IPS-18a (cell line): ENCODE measurements at regions not wholly inside any gene's neighbourhood (a gene's known extent, or its start where the extent isn't known, plus 50 kb on each side); places are given as distances from the start of the nearest gene placed in this dataset.

ENCODE experiments used
- H3K27ac ChIP-seq: one replicate; pipeline ENCODE4 v1.5.1; 2013; ENCODE audit warnings: low read length
- H3K27me3 ChIP-seq: one replicate; pipeline ENCODE4 v1.6.1; 2013; ENCODE audit warnings: mild to moderate bottlenecking, low read length; ENCODE audit not compliant: control insufficient read depth, insufficient read depth
- H3K36me3 ChIP-seq: one replicate; pipeline ENCODE4 v1.6.1; 2013; ENCODE audit warnings: low read depth, low read length; ENCODE audit not compliant: control insufficient read depth
- H3K4me1 ChIP-seq: one replicate; pipeline ENCODE4 v1.6.1; 2013; ENCODE audit warnings: low read depth, low read length; ENCODE audit not compliant: control insufficient read depth
- H3K4me3 ChIP-seq: one replicate; pipeline ENCODE4 v1.5.1; 2013; ENCODE audit warnings: low read length
- H3K9ac ChIP-seq: one replicate; pipeline ENCODE4 v1.6.1; 2013; ENCODE audit warnings: mild to moderate bottlenecking, low read length, moderate library complexity
- H3K9me3 ChIP-seq: one replicate; pipeline ENCODE4 v1.6.1; 2013; ENCODE audit warnings: low read depth, low read length; ENCODE audit not compliant: control insufficient read depth

- Histone ChIP-seq H3K9me3 (no peaks in the 10 kb centered on the region), H3K27ac (no peak overlapping the region), H3K4me3 (no peak overlapping the region), H3K4me1 (peaks cover 9% of the 10 kb centered on the region), H3K36me3 (no peaks in the 10 kb centered on the region), H3K9ac (no peak overlapping the region), H3K27me3 (no peaks in the 10 kb centered on the region)
These were observed 242.4 kb upstream of the GLI3 start for GRCh38 chr7:42479452-42479815.

DNA sequence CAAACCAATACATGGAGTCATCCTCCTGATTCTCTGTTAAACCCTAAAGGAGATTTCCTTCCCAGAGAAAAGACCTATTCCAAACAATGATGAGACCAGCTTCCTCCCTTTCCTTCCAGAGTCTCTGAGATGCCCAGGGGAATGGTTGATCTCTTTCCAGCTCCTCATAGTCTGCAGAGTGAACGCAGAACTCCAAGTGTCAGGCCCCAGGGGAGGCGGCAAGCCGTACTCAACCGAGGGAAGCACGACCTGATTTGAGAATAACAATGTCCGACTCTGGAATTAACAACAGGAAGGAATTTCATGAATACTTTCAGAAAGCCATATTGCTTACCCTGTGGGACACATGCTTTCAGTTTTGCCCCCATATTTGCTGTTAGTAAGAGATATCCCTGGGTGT is 241.7 kb upstream of the GLI3 start:
- Histone ChIP-seq H3K27ac (no peak overlapping the region), H3K9me3 (no peaks in the 10 kb centered on the region), H3K9ac (no peak overlapping the region), H3K4me1 (peaks cover 9% of the 10 kb centered on the region), H3K4me3 (no peak overlapping the region), H3K36me3 (no peaks in the 10 kb centered on the region), H3K27me3 (no peaks in the 10 kb centered on the region)

DNA sequence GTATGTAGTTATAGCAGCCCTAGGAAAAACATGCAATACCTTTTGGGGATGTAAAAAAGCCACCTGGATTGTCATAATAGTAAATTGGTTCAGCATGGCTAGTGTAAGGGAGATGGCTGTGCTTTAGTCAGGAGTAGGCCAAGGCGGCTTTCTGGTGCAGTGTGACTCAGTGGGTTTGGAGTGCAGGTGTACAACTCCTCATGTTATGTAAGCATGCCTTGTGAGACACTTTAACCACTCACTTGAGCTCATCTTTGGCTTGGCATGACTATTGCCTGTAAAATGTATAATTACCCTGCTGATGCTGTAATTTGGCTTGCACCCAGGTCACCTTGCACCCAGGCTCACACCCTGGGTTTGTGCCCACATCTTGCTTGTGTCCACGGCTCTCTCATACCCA is 239.2 kb upstream of the GLI3 start:
- no peak overlapping the region for H3K9ac ChIP-seq
- H3K9me3 ChIP-seq = no peaks in the 10 kb centered on the region
- H3K4me1 ChIP-seq = no peaks in the 10 kb centered on the region
- no peak overlapping the region for H3K4me3 ChIP-seq
- no peaks in the 10 kb centered on the region for H3K27me3 ChIP-seq
- H3K36me3 ChIP-seq = no peaks in the 10 kb centered on the region
- no peak overlapping the region for H3K27ac ChIP-seq

DNA sequence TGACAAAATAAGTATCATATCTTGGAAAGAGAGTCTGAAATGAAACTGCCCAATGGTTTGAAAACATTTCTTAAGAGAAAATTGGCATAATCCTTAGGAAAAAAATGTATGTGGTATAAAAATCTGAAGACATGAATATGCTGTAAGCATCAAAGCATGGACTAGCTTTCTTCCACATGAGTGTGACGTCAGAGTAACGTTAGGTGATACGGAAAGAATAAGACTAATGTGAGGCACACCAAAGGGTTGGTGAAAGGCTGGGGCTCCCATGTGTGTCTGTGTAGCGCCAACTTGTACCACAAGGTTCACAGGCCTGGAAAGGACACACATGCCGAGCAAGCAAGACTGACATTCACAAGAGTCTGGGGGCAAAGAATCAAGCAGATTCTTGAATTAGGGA is 238.1 kb upstream of the GLI3 start:
- no peak overlapping the region for H3K27ac ChIP-seq
- H3K4me1 ChIP-seq = no peaks in the 10 kb centered on the region
- H3K9me3 ChIP-seq = no peaks in the 10 kb centered on the region
- H3K4me3 ChIP-seq = no peak overlapping the region
- H3K27me3 ChIP-seq = no peaks in the 10 kb centered on the region
- no peak overlapping the region for H3K9ac ChIP-seq
- no peaks in the 10 kb centered on the region for H3K36me3 ChIP-seq

DNA sequence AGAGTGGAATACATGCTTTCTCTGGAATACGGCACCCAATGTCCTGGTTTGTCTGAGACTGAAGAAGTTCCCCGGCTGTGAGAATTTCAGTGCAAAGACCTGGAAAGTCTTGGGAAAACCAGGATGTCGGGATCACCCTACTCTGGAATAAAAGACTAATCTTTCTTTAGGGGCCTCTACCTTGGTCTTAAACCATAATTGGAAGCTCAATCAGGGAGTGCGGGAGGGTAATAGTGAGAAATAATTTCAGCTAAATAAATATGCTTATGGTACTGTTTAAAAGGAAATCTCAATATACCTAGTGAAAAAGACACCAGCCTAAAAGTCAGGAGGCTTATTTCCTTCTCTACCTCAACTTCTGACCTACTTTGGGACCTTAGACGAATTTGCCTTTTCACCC is 236.1 kb upstream of the GLI3 start:
- H3K27ac ChIP-seq = no peak overlapping the region
- no peaks in the 10 kb centered on the region for H3K4me1 ChIP-seq
- no peaks in the 10 kb centered on the region for H3K27me3 ChIP-seq
- H3K9me3 ChIP-seq = no peaks in the 10 kb centered on the region
- H3K4me3 ChIP-seq = no peak overlapping the region
- H3K9ac ChIP-seq = no peak overlapping the region
- no peaks in the 10 kb centered on the region for H3K36me3 ChIP-seq

DNA sequence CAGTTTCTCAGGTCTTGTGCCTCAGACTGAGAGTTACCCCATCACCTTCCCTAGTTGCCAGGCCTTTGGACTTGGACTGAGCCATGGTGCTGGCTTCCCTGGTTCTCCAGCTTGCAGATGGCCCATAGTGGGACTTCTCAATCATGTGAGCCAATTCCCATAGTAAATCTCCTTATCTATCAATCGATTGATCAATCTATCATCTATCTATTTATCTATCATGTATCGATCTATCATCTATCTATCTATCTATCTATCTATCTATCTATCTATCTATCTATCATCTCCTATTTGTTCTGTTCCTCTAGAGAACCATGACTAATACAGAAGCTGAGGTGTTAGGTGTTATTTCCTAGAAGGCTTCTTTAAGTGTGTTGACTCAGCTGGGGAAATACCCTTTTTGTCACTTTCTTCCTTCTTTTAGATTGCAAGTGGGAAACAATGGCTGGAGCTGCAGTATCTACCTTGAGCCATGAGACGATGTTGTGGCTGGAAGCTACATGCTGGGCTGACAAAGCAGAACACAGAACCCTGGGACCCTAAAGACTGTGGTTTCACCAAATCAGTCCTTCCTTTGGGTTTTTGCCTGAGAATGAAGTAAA is 234.7 kb upstream of the GLI3 start:
- H3K9ac ChIP-seq = no peak overlapping the region
- no peaks in the 10 kb centered on the region for H3K27me3 ChIP-seq
- no peaks in the 10 kb centered on the region for H3K4me1 ChIP-seq
- H3K36me3 ChIP-seq = no peaks in the 10 kb centered on the region
- H3K27ac ChIP-seq = no peak overlapping the region
- H3K9me3 ChIP-seq = no peaks in the 10 kb centered on the region
- no peak overlapping the region for H3K4me3 ChIP-seq

DNA sequence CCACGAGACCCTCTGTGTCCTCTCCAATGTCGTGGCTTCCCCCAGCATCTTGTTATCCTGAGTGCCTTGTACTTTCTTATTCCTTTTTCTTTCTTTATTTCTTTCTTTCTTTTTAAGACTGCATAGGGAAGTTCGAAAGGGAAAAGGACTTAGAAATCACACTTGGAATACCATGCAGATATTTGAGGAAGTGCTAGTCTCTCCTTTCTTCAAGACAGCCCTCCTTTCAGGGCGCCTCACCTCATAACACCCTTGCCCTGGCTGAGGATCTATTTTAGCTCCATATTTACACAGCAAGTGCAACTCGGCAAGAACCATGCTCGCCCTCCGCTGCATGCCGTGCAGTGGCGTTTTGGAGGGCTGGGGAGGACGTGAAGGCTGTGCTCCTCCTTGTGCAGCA is 232.3 kb upstream of the GLI3 start:
- H3K4me1 ChIP-seq = no peaks in the 10 kb centered on the region
- H3K27ac ChIP-seq = no peak overlapping the region
- no peak overlapping the region for H3K4me3 ChIP-seq
- no peaks in the 10 kb centered on the region for H3K36me3 ChIP-seq
- no peaks in the 10 kb centered on the region for H3K9me3 ChIP-seq
- no peaks in the 10 kb centered on the region for H3K27me3 ChIP-seq
- no peak overlapping the region for H3K9ac ChIP-seq

GRCh38 chr7:42468471-42468870 is 231.5 kb upstream of the GLI3 start:
- Histone ChIP-seq H3K9me3 (no peaks in the 10 kb centered on the region), H3K36me3 (no peaks in the 10 kb centered on the region), H3K4me1 (no peaks in the 10 kb centered on the region), H3K4me3 (no peak overlapping the region), H3K27ac (no peak overlapping the region), H3K9ac (no peak overlapping the region), H3K27me3 (no peaks in the 10 kb centered on the region)

DNA sequence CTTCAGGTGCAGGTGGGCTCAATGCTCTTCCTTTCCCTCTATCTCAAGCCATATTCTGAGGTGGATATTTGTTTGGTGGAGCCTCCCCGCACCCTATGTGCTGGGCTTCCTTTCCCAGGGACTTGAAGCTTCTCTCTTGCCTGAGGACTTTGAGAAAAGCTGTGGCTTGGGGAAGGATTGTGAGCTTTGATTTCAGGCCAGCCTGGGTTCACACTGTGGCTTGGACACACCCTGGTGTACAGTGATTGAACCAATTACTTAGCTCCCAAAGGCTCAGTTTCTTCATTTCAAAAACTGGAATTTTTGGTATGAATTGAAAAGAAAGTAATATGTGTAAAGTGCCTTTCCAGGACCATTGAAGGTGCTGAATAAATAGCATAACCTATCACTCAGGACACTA is 224.5 kb upstream of the GLI3 start:
- Histone ChIP-seq H3K27ac (no peak overlapping the region), H3K4me1 (no peaks in the 10 kb centered on the region), H3K4me3 (no peak overlapping the region), H3K36me3 (no peaks in the 10 kb centered on the region), H3K9me3 (no peaks in the 10 kb centered on the region), H3K9ac (no peak overlapping the region), H3K27me3 (no peaks in the 10 kb centered on the region)

GRCh38 chr7:42460933-42461332 is 223.9 kb upstream of the GLI3 start:
- H3K27ac ChIP-seq = no peak overlapping the region
- no peaks in the 10 kb centered on the region for H3K9me3 ChIP-seq
- no peaks in the 10 kb centered on the region for H3K27me3 ChIP-seq
- no peaks in the 10 kb centered on the region for H3K4me1 ChIP-seq
- H3K4me3 ChIP-seq = no peak overlapping the region
- H3K9ac ChIP-seq = no peak overlapping the region
- H3K36me3 ChIP-seq = no peaks in the 10 kb centered on the region

DNA sequence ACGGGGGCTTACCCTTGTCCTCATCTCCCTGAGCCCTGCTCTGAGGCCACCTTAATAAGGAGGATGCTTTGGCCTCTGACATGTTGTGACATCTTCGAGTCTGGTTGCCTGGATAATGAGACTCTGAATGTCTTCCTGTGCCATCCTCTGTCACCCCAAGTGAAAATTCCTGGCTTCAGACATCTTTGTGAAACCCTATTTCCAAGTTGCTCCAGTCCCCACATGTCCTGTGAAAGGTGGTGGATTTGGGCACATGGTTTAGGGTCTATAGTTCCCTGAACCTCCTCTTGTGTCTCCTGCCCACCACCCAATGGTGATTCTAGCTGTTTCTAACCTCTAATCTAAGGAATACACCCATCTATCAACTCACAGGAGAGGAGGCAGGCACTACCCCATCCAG is 223.1 kb upstream of the GLI3 start:
- no peaks in the 10 kb centered on the region for H3K9me3 ChIP-seq
- H3K27ac ChIP-seq = no peak overlapping the region
- no peak overlapping the region for H3K9ac ChIP-seq
- no peaks in the 10 kb centered on the region for H3K36me3 ChIP-seq
- H3K4me3 ChIP-seq = no peak overlapping the region
- no peaks in the 10 kb centered on the region for H3K27me3 ChIP-seq
- H3K4me1 ChIP-seq = no peaks in the 10 kb centered on the region

- Histone ChIP-seq H3K36me3 (no peaks in the 10 kb centered on the region), H3K27me3 (no peaks in the 10 kb centered on the region), H3K4me3 (no peak overlapping the region), H3K9ac (no peak overlapping the region), H3K27ac (no peak overlapping the region), H3K9me3 (no peaks in the 10 kb centered on the region), H3K4me1 (no peaks in the 10 kb centered on the region)
These were observed 220.7 kb upstream of the GLI3 start for GRCh38 chr7:42457663-42458062.
